Breast epithelium (tissue), 3 donors: ENCODE measurements at regions not wholly inside any gene's neighbourhood (a gene's known extent, or its start where the extent isn't known, plus 50 kb on each side); places are given as distances from the start of the nearest gene placed in this dataset.

Source experiments
- CTCF ChIP-seq, 3 donors: fragments of 450-650 bp; IDR thresholded peaks; one replicate each; pipeline ENCODE4 v1.5.1; 2016 to 2017; ENCODE audit warnings: antibody characterized with exemption in 3 of 3, mild to moderate bottlenecking in 3 of 3, moderate library complexity in 3 of 3
- POLR2A ChIP-seq: fragments of 450-650 bp; IDR thresholded peaks from one replicate; pipeline ENCODE4 v1.6.1; 2016; ENCODE audit warnings: antibody characterized with exemption, mild to moderate bottlenecking, moderate library complexity
- POLR2AphosphoS5 ChIP-seq, 3 donors: sonication (generic); formaldehyde crosslinking; IDR thresholded peaks; one replicate each; pipeline ENCODE4 v1.6.1; 2017; ENCODE audit warnings: antibody characterized with exemption in 3 of 3

- TF ChIP-seq CTCF (IDR thresholded peaks at IDR 0.05) = no peak
- TF ChIP-seq POLR2AphosphoS5 (IDR thresholded peaks at IDR 0.05) = no peak
- no peak for TF ChIP-seq POLR2A
Measured at GRCh38 chr1:187938092-187938491, 1109.3 kb downstream of the PLA2G4A start.
